Adrenal gland (tissue), 9 donors: ENCODE measurements at regions not wholly inside any gene's neighbourhood (a gene's known extent, or its start where the extent isn't known, plus 50 kb on each side); places are given as distances from the start of the nearest gene placed in this dataset.
A peak's percentile ranks its signal among the peaks of the same experiment; 100 is the strongest.

Experiments
- DNase-seq, 7 donors: peaks; one replicate each; pipeline ENCODE4 v3.0.0-alpha.2; 2019 to 2020
- H3K27ac ChIP-seq, 5 donors: fragments of 200-600 bp; sonication (generic) in 4 of 5; 1 replicate in 3 of 5; 2 replicates in 2 of 5; pipeline versions ENCODE4 v1.5.1 to v1.8.0; 2016 to 2020; ENCODE audit warnings: mild to moderate bottlenecking in 1 of 5
- H3K27me3 ChIP-seq: fragments of 200-600 bp; 2 replicates; pipeline ENCODE4 v1.8.0; 2021
- H3K36me3 ChIP-seq, 2 donors: fragments of 200-600 bp; replicated peaks in 1 of 2; 1 replicate in 1 of 2; 2 replicates in 1 of 2; pipeline versions ENCODE4 v1.5.1 to v1.8.0; 2018 to 2022
- H3K4me1 ChIP-seq, 2 donors: fragments of 200-600 bp; replicated peaks in 1 of 2; 1 replicate in 1 of 2; 2 replicates in 1 of 2; pipeline versions ENCODE4 v1.5.1 to v1.8.0; 2018 to 2021
- H3K4me3 ChIP-seq, 4 donors: fragments of 200-600 bp; sonication (generic) in 3 of 4; one replicate each; pipeline ENCODE4 v1.5.1; 2016 to 2018
- H3K9me3 ChIP-seq, 3 donors: fragments of 200-600 bp; sonication (generic) in 1 of 3; replicated peaks in 1 of 3; 1 replicate in 2 of 3; 2 replicates in 1 of 3; pipeline versions ENCODE4 v1.5.1 to v1.8.0; 2016 to 2021
- CTCF ChIP-seq, 6 experiments: fragments of 450-650 bp in 4 of 6; fragments of 200-600 bp in 2 of 6; sonication (generic) in 1 of 6; IDR thresholded peaks; 1 replicate in 5 of 6; 2 replicates in 1 of 6; pipeline versions ENCODE4 v1.5.1 to v1.8.0; 2016 to 2021; ENCODE audit warnings: antibody characterized with exemption in 6 of 6, mild to moderate bottlenecking in 2 of 6, moderate library complexity in 1 of 6
- POLR2A ChIP-seq, 2 donors: fragments of 450-650 bp; IDR thresholded peaks; one replicate each; pipeline ENCODE4 v1.6.1; 2017; ENCODE audit warnings: antibody characterized with exemption in 2 of 2, mild to moderate bottlenecking in 2 of 2, moderate library complexity in 1 of 2
- WGBS, 4 donors: extraction: QIAGEN DNeasy Blood & Tissue Kit in 2 of 4; methylation state at CpG; one replicate each; pipeline versions ENCODE4 v1.1.5 to v1.1.7; 2013 to 2017; 5-methylcytosine and 5-hydroxymethylcytosine counted together
- intact Hi-C, 2 donors: fragments of 100-400 bp; cut with DNase I; formaldehyde crosslinking; loops; one replicate each; pipeline versions ENCODE4 v1.14.1 to v1.15.0; 2022 to 2023
- donor health status: healthy with polysubstance abuse.
- donor health status: Bipolar disorder and iron deficiency.
- donor health status: DM: yes; HTN: yes; CAD: no.
- donor health status: DM: no; HTN: no; CAD: no.
- donor health status: DM: no; HTN: no; CAD: no.

DNA sequence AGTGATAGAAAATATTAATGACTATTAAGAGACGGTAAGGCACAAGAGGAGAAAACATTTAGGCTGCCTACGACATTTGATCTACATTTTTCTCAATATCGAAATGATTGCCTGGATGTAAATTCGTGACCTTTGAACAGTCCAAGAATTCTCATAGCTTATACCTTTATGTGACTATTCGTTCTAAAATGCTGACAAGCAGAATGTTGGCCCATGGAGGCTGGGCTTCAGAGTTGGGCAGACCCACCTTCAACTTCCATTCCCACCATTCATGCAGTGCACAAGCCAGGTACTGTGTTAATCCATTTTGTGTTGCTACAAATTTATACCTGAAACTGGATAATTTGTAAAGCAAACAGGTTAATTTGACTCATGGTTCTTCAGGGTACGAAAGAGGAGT lies 441.4 kb upstream of the COBL start:
- Histone ChIP-seq H3K36me3 (no peaks in the 10 kb centered on the region), H3K27ac (no peak overlapping the region), H3K27me3 (no peaks in the 10 kb centered on the region), H3K4me1 (no peaks in the 10 kb centered on the region), H3K4me3 (no peak overlapping the region), H3K9me3 (no peaks in the 10 kb centered on the region)
- intact Hi-C loops = no loop called here
- 83 to 92% (median 88%) methylated on average over 6 of the region's 6 CpGs for WGBS, 4 donors
- TF ChIP-seq POLR2A (IDR thresholded peaks at IDR 0.05) (no peak), CTCF (IDR thresholded peaks at IDR 0.05) (no peak)
- no peak for DNase-seq

GRCh38 chr7:51732951-51733350 lies 416.3 kb upstream of the COBL start:
- Histone ChIP-seq H3K9me3 (no peaks in the 10 kb centered on the region), H3K27ac (no peak overlapping the region), H3K4me1 (no peaks in the 10 kb centered on the region), H3K36me3 (no peaks in the 10 kb centered on the region), H3K4me3 (no peak overlapping the region), H3K27me3 (no peaks in the 10 kb centered on the region)
- TF ChIP-seq POLR2A (IDR thresholded peaks at IDR 0.05) = no peak
- peak in 2 of 6 experiments; percentile 12 to 14 for TF ChIP-seq CTCF (IDR thresholded peaks at IDR 0.05)
- DNase-seq = no peak
- intact Hi-C loops = no loop called here

DNA sequence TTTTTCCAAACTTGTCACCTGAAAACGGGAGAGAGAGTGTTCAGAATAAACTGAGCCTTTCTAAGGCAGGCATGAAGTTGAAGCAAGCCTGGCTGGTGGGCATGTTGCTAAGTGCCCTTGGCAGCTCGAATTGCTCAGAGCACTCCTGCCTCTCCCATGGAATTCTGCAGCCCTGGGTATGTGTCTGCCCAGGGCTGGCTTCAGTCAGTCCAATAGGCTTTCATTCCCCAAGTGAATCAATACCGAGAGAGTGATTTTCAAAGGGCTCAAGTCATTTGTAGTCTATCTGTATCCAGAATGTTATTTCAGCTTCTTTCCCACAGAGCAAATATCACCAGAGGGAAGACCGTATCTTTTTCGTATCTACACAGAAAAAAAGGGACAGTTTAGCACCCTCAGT lies 415.5 kb upstream of the COBL start:
- Histone ChIP-seq H3K9me3 (no peaks in the 10 kb centered on the region), H3K4me3 (no peak overlapping the region), H3K36me3 (no peaks in the 10 kb centered on the region), H3K27ac (no peak overlapping the region), H3K4me1 (no peaks in the 10 kb centered on the region), H3K27me3 (no peaks in the 10 kb centered on the region)
- WGBS, 4 donors = 69 to 77% (median 73%) methylated on average over 5 of the region's 5 CpGs
- TF ChIP-seq CTCF (IDR thresholded peaks at IDR 0.05) (no peak), POLR2A (IDR thresholded peaks at IDR 0.05) (no peak)
- intact Hi-C loops = no loop called here
- DNase-seq = no peak

GRCh38 chr7:51731075-51731474 lies 414.5 kb upstream of the COBL start:
- no peak for DNase-seq
- TF ChIP-seq POLR2A (IDR thresholded peaks at IDR 0.05) (no peak), CTCF (IDR thresholded peaks at IDR 0.05) (no peak)
- H3K27me3 ChIP-seq = no peaks in the 10 kb centered on the region
- H3K9me3 ChIP-seq = no peaks in the 10 kb centered on the region
- no peak overlapping the region for H3K4me3 ChIP-seq
- no peaks in the 10 kb centered on the region for H3K4me1 ChIP-seq
- no peak overlapping the region for H3K27ac ChIP-seq
- intact Hi-C loops = no loop called here
- 57 to 63% (median 61%) methylated on average over 4 of the region's 4 CpGs for WGBS, 4 donors
- no peaks in the 10 kb centered on the region for H3K36me3 ChIP-seq
